Trophoblast cell (in vitro differentiated cells and primary cell): ENCODE measurements at regions not wholly inside any gene's neighbourhood (a gene's known extent, or its start where the extent isn't known, plus 50 kb on each side); places are given as distances from the start of the nearest gene placed in this dataset.
A peak's percentile ranks its signal among the peaks of the same experiment; 100 is the strongest.

Experiments used
- DNase-seq, 2 donors: peaks; one replicate each; pipeline ENCODE4 v3.0.0-alpha.2; 2016
- H2AFZ ChIP-seq: 2 replicates; pipeline ENCODE4 v1.6.1; 2013; ENCODE audit warnings: low read length, moderate library complexity, mild to moderate bottlenecking; ENCODE audit not compliant: insufficient read depth, poor library complexity
- H2AK5ac ChIP-seq: 2 replicates; pipeline ENCODE4 v1.6.1; 2013; ENCODE audit warnings: mild to moderate bottlenecking, low read length
- H2BK120ac ChIP-seq: 2 replicates; pipeline ENCODE4 v1.6.1; 2013; ENCODE audit warnings: low read length, mild to moderate bottlenecking, moderate library complexity; ENCODE audit not compliant: insufficient read depth, poor library complexity
- H2BK12ac ChIP-seq: 2 replicates; pipeline ENCODE4 v1.6.1; 2013; ENCODE audit warnings: mild to moderate bottlenecking, low read length, moderate library complexity
- H2BK5ac ChIP-seq: 2 replicates; pipeline ENCODE4 v1.6.1; 2013; ENCODE audit warnings: low read length, low read depth, moderate library complexity, mild to moderate bottlenecking; ENCODE audit not compliant: poor library complexity
- H3K14ac ChIP-seq: 2 replicates; pipeline ENCODE4 v1.6.1; 2013; ENCODE audit warnings: mild to moderate bottlenecking, low read length
- H3K18ac ChIP-seq: 2 replicates; pipeline ENCODE4 v1.6.1; 2013; ENCODE audit warnings: mild to moderate bottlenecking, low read length
- H3K23ac ChIP-seq: 2 replicates; pipeline ENCODE4 v1.6.1; 2013; ENCODE audit warnings: low read length
- H3K27ac ChIP-seq: 2 replicates; pipeline ENCODE4 v1.5.1; 2013; ENCODE audit warnings: low read depth, mild to moderate bottlenecking, inconsistent platforms, low read length, moderate library complexity
- H3K27me3 ChIP-seq: 2 replicates; pipeline ENCODE4 v1.6.1; 2013; ENCODE audit warnings: inconsistent platforms, mild to moderate bottlenecking, low read length, moderate library complexity; ENCODE audit not compliant: insufficient read depth
- H3K36me3 ChIP-seq, 2 experiments: 1 replicate in 1 of 2; 2 replicates in 1 of 2; pipeline ENCODE4 v1.6.1; 2013; ENCODE audit warnings: low read length in 2 of 2, mild to moderate bottlenecking in 2 of 2, moderate library complexity in 1 of 2; ENCODE audit not compliant: insufficient read depth in 2 of 2, control insufficient read depth in 1 of 2
- H3K4ac ChIP-seq: 2 replicates; pipeline ENCODE4 v1.6.1; 2013; ENCODE audit warnings: low read depth, mild to moderate bottlenecking, low read length, moderate library complexity
- H3K4me1 ChIP-seq, 2 experiments: 1 replicate in 1 of 2; 2 replicates in 1 of 2; pipeline ENCODE4 v1.6.1; 2013; ENCODE audit warnings: low read length in 2 of 2, mild to moderate bottlenecking in 2 of 2, moderate library complexity in 1 of 2; ENCODE audit not compliant: insufficient read depth in 2 of 2, control insufficient read depth in 1 of 2
- H3K4me2 ChIP-seq: 2 replicates; pipeline ENCODE4 v1.6.1; 2013; ENCODE audit warnings: inconsistent platforms, mild to moderate bottlenecking, low read length, moderate library complexity
- H3K4me3 ChIP-seq: 2 replicates; pipeline ENCODE4 v1.5.1; 2013; ENCODE audit warnings: mild to moderate bottlenecking, low read depth, low read length, inconsistent platforms
- H3K79me1 ChIP-seq: one replicate; pipeline ENCODE4 v1.6.1; 2013; ENCODE audit warnings: low read length
- H3K79me2 ChIP-seq: 2 replicates; pipeline ENCODE4 v1.6.1; 2013; ENCODE audit warnings: low read length, mild to moderate bottlenecking; ENCODE audit not compliant: control insufficient read depth, insufficient read depth, poor library complexity
- H3K9ac ChIP-seq: 2 replicates; pipeline ENCODE4 v1.6.1; 2013; ENCODE audit warnings: mild to moderate bottlenecking, low read length
- H3K9me3 ChIP-seq: 2 replicates; pipeline ENCODE4 v1.6.1; 2013; ENCODE audit warnings: low read depth, mild to moderate bottlenecking, control low read depth, inconsistent platforms, low read length; ENCODE audit not compliant: insufficient read depth
- H4K12ac ChIP-seq: 2 replicates; pipeline ENCODE4 v1.6.1; 2013; ENCODE audit warnings: low read depth, mild to moderate bottlenecking, low read length, moderate library complexity
- H4K8ac ChIP-seq: 2 replicates; pipeline ENCODE4 v1.6.1; 2013; ENCODE audit warnings: low read depth, mild to moderate bottlenecking, low read length, moderate library complexity
- H4K91ac ChIP-seq: one replicate; pipeline ENCODE4 v1.6.1; 2013; ENCODE audit warnings: low read depth, mild to moderate bottlenecking, low read length, moderate library complexity
- WGBS: extraction: QIAGEN DNeasy Blood & Tissue Kit; methylation state at CpG from one replicate; pipeline ENCODE4 v1.1.7; 2013; ENCODE audit warnings: missing lambda C conversion rate; ENCODE audit not compliant: insufficient read length, insufficient coverage; ENCODE audit errors: extremely low coverage; 5-methylcytosine and 5-hydroxymethylcytosine counted together

- Histone ChIP-seq H3K27me3 (no peaks in the 10 kb centered on the region), H3K4me1 (no peaks in the 10 kb centered on the region), H2AFZ (no peak overlapping the region), H3K79me1 (no peaks in the 10 kb centered on the region), H4K8ac (no peak overlapping the region), H3K4me2 (no peak overlapping the region), H3K9me3 (no peaks in the 10 kb centered on the region), H2BK120ac (no peak overlapping the region), H3K27ac (no peak overlapping the region), H4K91ac (no peak overlapping the region), H3K36me3 (no peaks in the 10 kb centered on the region), H3K23ac (no peak overlapping the region), H3K9ac (no peak overlapping the region), H2BK5ac (no peak overlapping the region), H2BK12ac (no peak overlapping the region), H3K18ac (no peak overlapping the region), H3K4ac (no peak overlapping the region), H4K12ac (no peak overlapping the region), H3K79me2 (no peaks in the 10 kb centered on the region), H2AK5ac (no peak overlapping the region), H3K14ac (no peak overlapping the region), H3K4me3 (no peak overlapping the region)
- no peak for DNase-seq
- no CpG with 5 or more reads among the region's 4 CpGs for WGBS
Observed at GRCh38 chr10:18773180-18773579, 113.9 kb downstream of the ARL5B start.

- no CpG with 5 or more reads among the region's 8 CpGs for WGBS
- H2BK120ac ChIP-seq = no peak overlapping the region
Observed at GRCh38 chr10:18777258-18777657, 118.0 kb downstream of the ARL5B start.

GRCh38 chr10:18786478-18786877 is 127.2 kb downstream of the ARL5B start:
- DNase-seq = no peak
- Histone ChIP-seq H3K14ac (no peak overlapping the region), H3K9me3 (no peaks in the 10 kb centered on the region), H3K23ac (no peak overlapping the region), H3K36me3 (no peaks in the 10 kb centered on the region), H2AK5ac (no peak overlapping the region), H2BK120ac (no peak overlapping the region), H2BK12ac (no peak overlapping the region), H3K79me1 (no peaks in the 10 kb centered on the region), H4K12ac (no peak overlapping the region), H4K91ac (no peak overlapping the region), H3K79me2 (no peaks in the 10 kb centered on the region), H3K27me3 (no peaks in the 10 kb centered on the region), H3K4ac (no peak overlapping the region), H2AFZ (no peak overlapping the region), H3K18ac (no peak overlapping the region), H3K27ac (no peak overlapping the region), H3K9ac (no peak overlapping the region), H3K4me2 (no peak overlapping the region), H4K8ac (no peak overlapping the region), H3K4me3 (no peak overlapping the region), H3K4me1 (no peaks in the 10 kb centered on the region), H2BK5ac (no peak overlapping the region)
- WGBS = no CpG with 5 or more reads among the region's 3 CpGs

More at GRCh38 chr10:18777258-18777657, 118.0 kb downstream of the ARL5B start:
- Histone ChIP-seq H4K91ac (no peak overlapping the region), H3K18ac (no peak overlapping the region), H3K23ac (no peak overlapping the region), H3K9ac (no peak overlapping the region), H2AK5ac (no peak overlapping the region), H3K27me3 (no peaks in the 10 kb centered on the region), H3K4me2 (no peak overlapping the region), H2AFZ (no peak overlapping the region), H3K79me2 (no peaks in the 10 kb centered on the region), H3K4me3 (no peak overlapping the region), H3K36me3 (no peaks in the 10 kb centered on the region), H3K79me1 (no peaks in the 10 kb centered on the region), H3K27ac (no peak overlapping the region), H2BK12ac (no peak overlapping the region), H3K14ac (no peak overlapping the region), H3K4me1 (no peaks in the 10 kb centered on the region), H2BK5ac (no peak overlapping the region), H3K9me3 (no peaks in the 10 kb centered on the region), H4K12ac (no peak overlapping the region), H4K8ac (no peak overlapping the region), H3K4ac (no peak overlapping the region)
- no peak for DNase-seq

GRCh38 chr10:18793951-18794350 is 134.7 kb downstream of the ARL5B start:
- WGBS = no CpG with 5 or more reads among the region's 3 CpGs
- peak in 1 of 2 donors; percentile 42 for DNase-seq
- H4K91ac ChIP-seq = no peak overlapping the region
- no peaks in the 10 kb centered on the region for H3K79me1 ChIP-seq
- H3K4me2 ChIP-seq = no peak overlapping the region
- no peak overlapping the region for H3K9ac ChIP-seq
- H3K27ac ChIP-seq = no peak overlapping the region
- no peak overlapping the region for H2BK12ac ChIP-seq
- H3K4me3 ChIP-seq = no peak overlapping the region
- no peak overlapping the region for H4K8ac ChIP-seq
- no peak overlapping the region for H3K23ac ChIP-seq
- H3K4ac ChIP-seq = no peak overlapping the region
- H4K12ac ChIP-seq = no peak overlapping the region
- H3K14ac ChIP-seq = no peak overlapping the region
- no peak overlapping the region for H3K18ac ChIP-seq
- H3K36me3 ChIP-seq = no peaks in the 10 kb centered on the region
- H3K27me3 ChIP-seq = no peaks in the 10 kb centered on the region
- H2AK5ac ChIP-seq = no peak overlapping the region
- H3K4me1 ChIP-seq = no peaks in the 10 kb centered on the region
- H3K79me2 ChIP-seq = no peaks in the 10 kb centered on the region
- no peak overlapping the region for H2BK5ac ChIP-seq
- H2BK120ac ChIP-seq = no peak overlapping the region
- H3K9me3 ChIP-seq = peaks cover 5% of the 10 kb centered on the region
- no peak overlapping the region for H2AFZ ChIP-seq
